HG02885 (cell line): ENCODE measurements at regions not wholly inside any gene's neighbourhood (a gene's known extent, or its start where the extent isn't known, plus 50 kb on each side); places are given as distances from the start of the nearest gene placed in this dataset.
"Not testable (repeated sequence)": the region's sequence is repeated elsewhere in the genome, so short reads cannot be mapped to it uniquely, and the experiment has no call there.

ENCODE experiments used
- ATAC-seq: cut with Tn5 transposase; IDR thresholded peaks from one replicate; pipeline ENCODE4 v1.9.1; 2021; ENCODE audit warnings: mild to moderate bottlenecking; ENCODE audit not compliant: unreplicated experiment, poor library complexity

GRCh38 chrX:130467936-130468335, 66.1 kb downstream of the RBMX2 start:
- ATAC-seq = no peak

- no peak for ATAC-seq
These were observed 66.7 kb downstream of the RBMX2 start for GRCh38 chrX:130468395-130468923.

GRCh38 chrX:130482871-130483270, 81.1 kb downstream of the RBMX2 start:
- no peak for ATAC-seq

GRCh38 chrX:130485870-130486269, 84.1 kb downstream of the RBMX2 start:
- no peak for ATAC-seq

- ATAC-seq = not testable (repeated sequence)
These were observed 93.7 kb downstream of the RBMX2 start for GRCh38 chrX:130495502-130495901.

GRCh38 chrX:130497531-130497930, 95.7 kb downstream of the RBMX2 start:
- no peak for ATAC-seq

GRCh38 chrX:130498653-130499274, 97.0 kb downstream of the RBMX2 start:
- no peak for ATAC-seq

GRCh38 chrX:130502016-130502570, 100.3 kb downstream of the RBMX2 start:
- ATAC-seq = no peak

GRCh38 chrX:130504019-130504418, 102.2 kb downstream of the RBMX2 start:
- no peak for ATAC-seq

GRCh38 chrX:130507015-130507414, 105.2 kb downstream of the RBMX2 start:
- ATAC-seq = no peak

GRCh38 chrX:130512534-130512933, 110.7 kb downstream of the RBMX2 start:
- ATAC-seq = not testable (repeated sequence)

- no peak for ATAC-seq
These were observed 114.3 kb downstream of the RBMX2 start for GRCh38 chrX:130516123-130516522.

- no peak for ATAC-seq
These were observed 121.9 kb downstream of the RBMX2 start for GRCh38 chrX:130523460-130524394.

- no peak for ATAC-seq
These were observed 122.8 kb downstream of the RBMX2 start for GRCh38 chrX:130524476-130525194.

GRCh38 chrX:130529531-130529930, 127.7 kb downstream of the RBMX2 start:
- ATAC-seq = no peak

- ATAC-seq = no peak
These were observed 129.3 kb downstream of the RBMX2 start for GRCh38 chrX:130531066-130531465.

GRCh38 chrX:130539721-130540321, 138.0 kb downstream of the RBMX2 start:
- ATAC-seq = peak; percentile 84

- ATAC-seq = no peak
These were observed 142.0 kb downstream of the RBMX2 start for GRCh38 chrX:130543603-130544325.

- ATAC-seq = no peak
These were observed 144.0 kb downstream of the RBMX2 start for GRCh38 chrX:130545796-130546195.
